T-helper 2 cell (primary cell): ENCODE measurements at regions not wholly inside any gene's neighbourhood (a gene's known extent, or its start where the extent isn't known, plus 50 kb on each side); places are given as distances from the start of the nearest gene placed in this dataset.
"Not testable (repeated sequence)": the region's sequence is repeated elsewhere in the genome, so short reads cannot be mapped to it uniquely, and the experiment has no call there.

Experiments used
- DNase-seq, 5 experiments: peaks; one replicate each; pipeline versions ENCODE4 v3.0.0 to v3.0.0-alpha.2; 2012 to 2022

GRCh38 chr3:182143903-182144302 lies 432.2 kb downstream of the SOX2 start:
- no peak for DNase-seq

GRCh38 chr3:182148360-182148759 lies 436.6 kb downstream of the SOX2 start:
- DNase-seq: no peak

- no peak for DNase-seq
Measured at GRCh38 chr3:182149594-182149993, 437.9 kb downstream of the SOX2 start.

GRCh38 chr3:182156326-182156725 lies 444.6 kb downstream of the SOX2 start:
- DNase-seq: not testable (repeated sequence)

GRCh38 chr3:182165234-182165633 lies 453.5 kb downstream of the SOX2 start:
- no peak for DNase-seq

GRCh38 chr3:182172534-182172933 lies 460.8 kb downstream of the SOX2 start:
- DNase-seq: no peak

GRCh38 chr3:182178488-182179200 lies 466.9 kb downstream of the SOX2 start:
- no peak for DNase-seq

GRCh38 chr3:182179631-182180030 lies 467.9 kb downstream of the SOX2 start:
- DNase-seq: no peak

GRCh38 chr3:182180654-182181385 lies 469.1 kb downstream of the SOX2 start:
- no peak for DNase-seq

- no peak for DNase-seq
Measured at GRCh38 chr3:182182531-182182968, 470.8 kb downstream of the SOX2 start.

GRCh38 chr3:182183716-182184430 lies 472.1 kb downstream of the SOX2 start:
- no peak for DNase-seq

- DNase-seq: no peak
Measured at GRCh38 chr3:182185313-182185712, 473.6 kb downstream of the SOX2 start.

GRCh38 chr3:182190056-182190455 lies 478.3 kb downstream of the SOX2 start:
- no peak for DNase-seq

GRCh38 chr3:182198345-182198744 lies 486.6 kb downstream of the SOX2 start:
- no peak for DNase-seq

GRCh38 chr3:182201456-182202168 lies 489.9 kb downstream of the SOX2 start:
- no peak for DNase-seq

GRCh38 chr3:182212479-182213076 lies 500.9 kb downstream of the SOX2 start:
- no peak for DNase-seq

- DNase-seq: no peak
Measured at GRCh38 chr3:182214416-182214815, 502.7 kb downstream of the SOX2 start.

GRCh38 chr3:182215881-182216280 lies 504.2 kb downstream of the SOX2 start:
- no peak for DNase-seq

GRCh38 chr3:182216311-182216970 lies 504.7 kb downstream of the SOX2 start:
- DNase-seq: no peak

- DNase-seq: no peak
Measured at GRCh38 chr3:182220013-182220412, 508.3 kb downstream of the SOX2 start.

GRCh38 chr3:182220471-182220870 lies 508.7 kb downstream of the SOX2 start:
- DNase-seq: no peak

- no peak for DNase-seq
Measured at GRCh38 chr3:182226995-182227394, 515.3 kb downstream of the SOX2 start.
